RPMI8226 (cell line): ENCODE measurements at regions not wholly inside any gene's neighbourhood (a gene's known extent, or its start where the extent isn't known, plus 50 kb on each side); places are given as distances from the start of the nearest gene placed in this dataset.

Experiments
- DNase-seq: peaks from one replicate; pipeline ENCODE4 v3.0.0-alpha.2; 2015

GRCh38 chr15:94047566-94047965 is 183.8 kb upstream of the MCTP2 start:
- DNase-seq = no peak

GRCh38 chr15:94042180-94042928 is 189.0 kb upstream of the MCTP2 start:
- DNase-seq = no peak

GRCh38 chr15:94041746-94042145 is 189.6 kb upstream of the MCTP2 start:
- DNase-seq = no peak

- DNase-seq = no peak
Measured at GRCh38 chr15:94040541-94041248, 190.7 kb upstream of the MCTP2 start.

DNA sequence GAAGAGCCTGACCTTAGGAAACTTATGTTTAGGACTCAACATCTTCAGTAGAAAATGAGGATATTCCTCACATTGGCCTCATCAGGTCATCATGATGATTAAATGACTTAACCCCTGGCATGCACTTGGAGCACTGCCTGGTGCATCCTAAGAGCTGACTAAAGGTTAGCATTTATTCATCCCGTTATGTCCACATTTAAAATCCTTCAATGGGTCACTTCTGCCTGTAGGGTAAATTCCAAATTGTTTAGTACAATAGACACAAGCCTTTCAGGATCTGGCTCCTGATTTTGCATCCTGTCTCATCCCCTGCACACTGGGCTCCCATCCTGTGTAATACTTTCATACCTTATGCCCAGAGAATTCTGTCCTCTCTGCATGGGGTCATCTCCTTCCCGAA is 195.2 kb upstream of the MCTP2 start:
- DNase-seq = no peak

GRCh38 chr15:94033683-94034020 is 197.7 kb upstream of the MCTP2 start:
- no peak for DNase-seq

GRCh38 chr15:94033014-94033682 is 198.2 kb upstream of the MCTP2 start:
- no peak for DNase-seq

DNA sequence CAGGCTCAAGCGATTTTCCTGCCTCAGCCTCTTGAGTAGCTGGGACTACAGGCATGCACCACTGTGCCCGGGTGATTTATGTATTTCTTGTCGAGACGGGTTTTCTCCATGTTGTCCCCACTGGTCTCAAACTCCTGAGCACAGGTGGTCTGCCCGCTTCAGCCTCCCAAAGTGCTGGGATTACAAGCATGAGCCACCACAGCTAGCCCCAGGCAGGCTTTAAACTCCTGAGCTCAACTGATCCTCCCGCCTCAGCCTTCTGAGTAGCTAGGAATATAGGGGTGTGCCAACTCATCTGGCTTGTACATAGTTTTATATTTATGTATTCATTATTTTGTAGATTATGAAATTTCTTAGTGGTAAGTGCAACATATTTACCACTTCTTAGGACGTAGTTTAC is 198.8 kb upstream of the MCTP2 start:
- DNase-seq = no peak

GRCh38 chr15:94031072-94031471 is 200.3 kb upstream of the MCTP2 start:
- DNase-seq = no peak

DNA sequence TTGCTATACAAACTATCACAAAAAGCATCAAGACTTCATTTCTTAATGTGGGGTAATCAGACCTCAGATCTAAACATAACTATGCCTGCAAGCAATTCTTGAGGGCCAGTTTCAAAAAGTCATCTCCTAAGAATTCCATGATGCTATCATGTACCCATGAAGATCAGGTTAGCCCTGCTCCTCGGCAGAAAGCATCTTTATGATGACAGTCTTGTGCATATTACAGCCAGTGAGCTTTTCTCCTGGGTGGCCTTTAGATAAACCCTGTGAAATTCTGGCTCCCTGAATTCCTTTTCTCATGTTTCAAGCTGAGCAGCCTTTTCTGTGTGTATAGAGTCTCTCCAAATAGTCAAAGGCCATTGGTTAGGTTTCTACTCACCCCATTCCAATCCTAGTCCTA is 201.9 kb upstream of the MCTP2 start:
- DNase-seq = no peak

- no peak for DNase-seq
Measured at GRCh38 chr15:94028809-94029208, 202.6 kb upstream of the MCTP2 start.

GRCh38 chr15:94028121-94028520 is 203.2 kb upstream of the MCTP2 start:
- DNase-seq = no peak

DNA sequence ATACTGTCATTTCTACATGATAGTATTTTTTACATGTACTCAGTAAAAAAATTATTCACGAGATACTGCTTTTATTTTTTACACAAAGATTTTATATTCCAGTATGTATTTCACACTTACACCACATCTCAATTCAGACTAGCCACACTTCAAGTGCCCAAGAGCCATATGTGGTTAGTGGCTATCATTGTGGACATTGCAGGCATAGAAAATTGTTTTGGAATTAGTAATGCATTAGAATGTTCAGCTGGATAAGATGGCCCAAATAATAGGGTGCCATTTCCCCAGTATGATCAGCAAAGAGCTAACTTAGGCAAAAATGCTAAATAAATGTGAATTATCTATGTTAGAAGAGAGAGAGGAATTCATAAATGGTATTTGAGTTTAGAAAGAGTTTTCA is 203.8 kb upstream of the MCTP2 start:
- DNase-seq = no peak

- DNase-seq = no peak
Measured at GRCh38 chr15:94026458-94027304, 204.7 kb upstream of the MCTP2 start.

DNA sequence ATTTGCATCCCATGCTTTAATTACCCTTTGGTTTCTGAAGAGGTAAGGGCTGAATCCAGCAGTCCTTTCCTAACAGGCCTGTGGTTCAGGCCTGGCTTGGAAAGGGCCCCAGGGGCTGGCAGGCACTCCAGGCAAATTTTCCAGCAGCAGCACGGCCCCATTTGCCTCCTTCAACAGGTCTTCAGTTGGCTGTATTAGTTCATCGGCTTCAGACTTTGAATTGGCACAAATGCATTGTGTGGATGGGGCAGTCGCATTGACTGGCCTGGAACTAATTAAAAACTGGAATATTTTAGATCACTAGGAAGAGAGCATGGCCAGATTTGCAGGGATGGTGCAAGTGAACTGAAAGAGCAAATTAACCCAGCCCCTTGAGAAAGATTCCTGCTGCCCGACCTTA is 207.8 kb upstream of the MCTP2 start:
- DNase-seq = no peak

DNA sequence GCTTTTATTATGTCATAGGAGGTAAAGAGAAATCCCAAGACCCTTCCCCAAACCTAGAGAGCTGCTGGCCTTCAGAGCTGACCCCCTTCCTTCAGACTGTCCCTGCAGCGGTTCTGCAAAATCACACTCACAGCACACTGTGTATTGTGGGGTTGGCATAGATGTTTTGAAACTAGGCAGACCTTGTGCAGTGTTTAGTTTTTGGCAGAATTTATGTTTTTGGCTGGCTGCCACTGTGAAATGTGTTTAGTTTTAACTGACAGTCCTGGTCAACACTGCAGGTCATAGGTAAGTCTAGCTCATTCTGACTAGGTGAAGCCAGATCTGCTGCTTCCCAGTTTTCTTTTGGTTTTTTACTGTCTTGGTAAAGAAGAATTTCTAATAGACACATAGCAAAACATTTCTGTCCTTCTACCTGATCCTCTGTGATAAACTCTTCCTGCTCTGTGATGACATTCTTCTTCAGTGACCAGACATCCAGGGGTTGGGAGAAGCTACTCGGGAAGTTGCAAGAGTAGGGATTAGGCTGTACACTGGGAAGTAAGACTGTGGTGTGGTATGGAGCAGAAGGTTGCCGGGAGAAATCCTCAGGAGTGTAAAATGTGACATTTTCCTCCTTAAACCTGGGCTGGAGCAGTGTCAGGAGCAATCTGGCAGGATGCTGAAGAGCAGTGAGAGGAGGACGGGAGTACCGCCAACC is 209.6 kb upstream of the MCTP2 start:
- no peak for DNase-seq

DNA sequence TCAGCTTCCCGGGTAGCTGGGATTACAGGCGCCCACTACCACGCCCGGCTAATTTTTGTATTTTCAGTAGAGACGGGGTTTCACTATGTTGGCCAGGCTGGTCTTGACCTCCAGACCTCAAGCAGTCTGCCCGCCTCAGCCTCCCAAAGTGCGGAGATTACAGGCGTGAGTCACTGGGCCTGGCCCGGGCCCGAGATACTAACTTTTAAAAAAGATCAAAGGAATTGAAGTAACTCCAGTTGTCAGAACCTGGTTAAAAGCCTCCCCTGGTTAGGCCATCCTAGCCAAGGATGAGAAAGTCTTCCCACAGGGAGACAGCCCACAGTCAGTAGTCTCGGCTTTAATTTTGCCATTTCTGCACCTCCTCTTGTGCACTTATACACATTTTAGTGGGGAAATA is 212.3 kb upstream of the MCTP2 start:
- no peak for DNase-seq

GRCh38 chr15:94015324-94015723 is 216.0 kb upstream of the MCTP2 start:
- no peak for DNase-seq

GRCh38 chr15:94008104-94009074 is 223.0 kb upstream of the MCTP2 start:
- DNase-seq = no peak

- DNase-seq = no peak
Measured at GRCh38 chr15:94004697-94005096, 226.7 kb upstream of the MCTP2 start.

DNA sequence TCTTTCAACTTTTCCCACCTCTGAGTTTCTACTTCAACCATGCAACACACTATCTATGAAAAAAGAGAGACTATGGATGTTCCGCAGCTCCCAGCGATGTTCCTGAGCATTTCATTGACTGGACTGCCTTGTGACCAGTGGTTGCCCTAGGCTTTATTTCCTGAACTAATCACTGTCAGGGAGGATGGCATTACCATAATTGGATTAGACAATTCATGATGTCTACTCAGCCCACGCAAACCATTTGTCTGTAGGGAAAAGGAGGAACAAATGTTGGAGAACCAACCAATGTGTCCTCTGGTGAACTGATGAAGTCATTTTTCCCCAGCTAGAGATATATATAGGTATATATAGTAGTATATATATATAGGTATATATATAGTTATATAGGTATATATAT is 229.3 kb upstream of the MCTP2 start:
- no peak for DNase-seq
